NCI-H187 (cell line): ENCODE measurements at regions not wholly inside any gene's neighbourhood (a gene's known extent, or its start where the extent isn't known, plus 50 kb on each side); places are given as distances from the start of the nearest gene placed in this dataset.
"Not testable (repeated sequence)": the region's sequence is repeated elsewhere in the genome, so short reads cannot be mapped to it uniquely, and the experiment has no call there.

ENCODE experiments used
- DNase-seq, 2 experiments: peaks; one replicate each; lab custom pipeline; 2025; lab: John Stamatoyannopoulos, UW

- DNase-seq = no peak
Measured at GRCh38 chr5:36526537-36526936, 79.9 kb upstream of the SLC1A3 start.

- DNase-seq = no peak
Measured at GRCh38 chr5:36528588-36528987, 77.8 kb upstream of the SLC1A3 start.

- DNase-seq = no peak
Measured at GRCh38 chr5:36529142-36529541, 77.3 kb upstream of the SLC1A3 start.

GRCh38 chr5:36530215-36530614 lies 76.2 kb upstream of the SLC1A3 start:
- DNase-seq = no peak

GRCh38 chr5:36531401-36531800 lies 75.0 kb upstream of the SLC1A3 start:
- no peak for DNase-seq

GRCh38 chr5:36535378-36535777 lies 71.0 kb upstream of the SLC1A3 start:
- DNase-seq = no peak

- DNase-seq = no peak
Measured at GRCh38 chr5:36535859-36536615, 70.4 kb upstream of the SLC1A3 start.

GRCh38 chr5:36536616-36537005 lies 69.8 kb upstream of the SLC1A3 start:
- DNase-seq = no peak

GRCh38 chr5:36537724-36538123 lies 68.7 kb upstream of the SLC1A3 start:
- no peak for DNase-seq

GRCh38 chr5:36552651-36553393 lies 53.6 kb upstream of the SLC1A3 start:
- DNase-seq = no peak

GRCh38 chr5:36555035-36555434 lies 51.4 kb upstream of the SLC1A3 start:
- not testable (repeated sequence) for DNase-seq
